Neural crest cell (in vitro differentiated cells): ENCODE measurements at regions not wholly inside any gene's neighbourhood (a gene's known extent, or its start where the extent isn't known, plus 50 kb on each side); places are given as distances from the start of the nearest gene placed in this dataset.

Experiments used
- DNase-seq: peaks from one replicate; pipeline ENCODE4 v3.0.0; 2021; ENCODE audit warnings: low read depth, mixed read lengths, low spot score
- H3K27ac Mint-ChIP-seq: one replicate; pipeline ENCODE4 v1.8.0; 2021; ENCODE audit warnings: mild to moderate bottlenecking, mixed read lengths; ENCODE audit not compliant: unreplicated experiment
- H3K27me3 Mint-ChIP-seq: 2 replicates; pipeline ENCODE4 v1.8.0; 2021; ENCODE audit warnings: low read depth, mild to moderate bottlenecking, mixed read lengths
- H3K36me3 Mint-ChIP-seq: 2 replicates; pipeline ENCODE4 v1.8.0; 2021; ENCODE audit warnings: low read depth, mild to moderate bottlenecking, mixed read lengths
- H3K4me1 Mint-ChIP-seq: 2 replicates; pipeline ENCODE4 v1.8.0; 2021; ENCODE audit warnings: mixed read lengths
- H3K4me3 Mint-ChIP-seq: one replicate; pipeline ENCODE4 v1.8.0; 2021; ENCODE audit warnings: mild to moderate bottlenecking, mixed read lengths
- H3K9me3 Mint-ChIP-seq: 2 replicates; pipeline ENCODE4 v1.8.0; 2021; ENCODE audit warnings: mixed read lengths
- TF ChIP-seq, protein P1 (sequence below): fragments of 200-600 bp; sonication (generic); conservative IDR thresholded peaks from 2 replicates; pipeline ENCODE4 v1.5.0; 2021; ENCODE audit warnings: antibody characterized with exemption, mild to moderate bottlenecking

DNA sequence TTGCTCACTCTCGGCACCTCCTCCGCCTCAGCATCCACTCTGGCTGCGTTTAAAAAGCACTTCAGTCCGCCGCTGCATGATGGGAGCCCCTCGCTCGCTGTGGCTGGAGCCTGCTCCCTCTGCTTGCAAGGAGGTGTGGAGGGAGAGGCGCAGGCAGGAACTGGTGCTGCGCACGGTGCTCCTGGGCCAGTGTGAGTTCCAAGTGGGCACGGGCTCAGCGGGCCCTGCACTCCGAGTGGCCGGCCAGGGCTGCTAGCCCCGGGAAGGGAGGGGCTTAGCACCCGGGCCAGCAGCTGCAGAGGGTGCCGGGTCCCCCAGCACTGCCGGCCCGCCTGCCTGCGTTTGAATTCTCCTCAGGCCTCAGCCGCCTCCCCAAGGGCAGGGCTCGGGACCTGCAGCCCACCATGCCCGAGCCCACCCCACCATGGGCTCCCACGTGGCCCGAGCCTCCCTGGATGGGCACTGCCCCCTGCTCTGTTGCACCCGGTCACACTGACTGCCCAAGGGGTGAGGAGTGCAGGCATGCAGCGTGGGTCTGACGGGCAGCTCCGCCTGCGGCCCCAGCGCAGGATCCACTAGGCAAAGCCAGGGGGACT is 1599.5 kb downstream of the NCAM2 start:
- Mint-ChIP-seq H3K4me1 (no peaks in the 10 kb centered on the region), H3K27ac (no peak overlapping the region), H3K9me3 (peaks cover 12% of the 10 kb centered on the region), H3K4me3 (no peak overlapping the region), H3K27me3 (no peaks in the 10 kb centered on the region), H3K36me3 (no peaks in the 10 kb centered on the region)
- TF ChIP-seq, protein P1, sequence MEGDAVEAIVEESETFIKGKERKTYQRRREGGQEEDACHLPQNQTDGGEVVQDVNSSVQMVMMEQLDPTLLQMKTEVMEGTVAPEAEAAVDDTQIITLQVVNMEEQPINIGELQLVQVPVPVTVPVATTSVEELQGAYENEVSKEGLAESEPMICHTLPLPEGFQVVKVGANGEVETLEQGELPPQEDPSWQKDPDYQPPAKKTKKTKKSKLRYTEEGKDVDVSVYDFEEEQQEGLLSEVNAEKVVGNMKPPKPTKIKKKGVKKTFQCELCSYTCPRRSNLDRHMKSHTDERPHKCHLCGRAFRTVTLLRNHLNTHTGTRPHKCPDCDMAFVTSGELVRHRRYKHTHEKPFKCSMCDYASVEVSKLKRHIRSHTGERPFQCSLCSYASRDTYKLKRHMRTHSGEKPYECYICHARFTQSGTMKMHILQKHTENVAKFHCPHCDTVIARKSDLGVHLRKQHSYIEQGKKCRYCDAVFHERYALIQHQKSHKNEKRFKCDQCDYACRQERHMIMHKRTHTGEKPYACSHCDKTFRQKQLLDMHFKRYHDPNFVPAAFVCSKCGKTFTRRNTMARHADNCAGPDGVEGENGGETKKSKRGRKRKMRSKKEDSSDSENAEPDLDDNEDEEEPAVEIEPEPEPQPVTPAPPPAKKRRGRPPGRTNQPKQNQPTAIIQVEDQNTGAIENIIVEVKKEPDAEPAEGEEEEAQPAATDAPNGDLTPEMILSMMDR = no peak
- DNase-seq = no peak

DNA sequence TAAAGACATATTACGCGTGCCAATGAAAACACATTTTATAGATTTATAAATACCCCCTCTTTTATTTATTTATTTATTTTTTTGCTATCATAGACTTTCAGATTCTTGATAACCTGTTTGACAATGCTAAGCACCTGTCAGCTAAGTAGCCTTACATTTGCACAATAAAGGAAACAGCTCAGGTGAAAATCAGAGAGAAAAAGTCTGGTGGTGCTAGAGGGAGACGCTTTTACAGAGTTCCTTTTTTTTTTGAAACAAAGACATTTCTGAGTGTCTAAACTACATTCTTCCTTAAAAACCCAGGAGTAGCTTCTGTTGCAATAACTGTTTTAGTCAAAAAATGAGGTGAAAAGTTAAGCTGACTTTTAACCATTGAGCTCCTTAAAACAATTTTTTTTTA is 1611.6 kb downstream of the NCAM2 start:
- H3K27ac Mint-ChIP-seq = no peak overlapping the region
- H3K4me3 Mint-ChIP-seq = no peak overlapping the region
- no peaks in the 10 kb centered on the region for H3K9me3 Mint-ChIP-seq

DNA sequence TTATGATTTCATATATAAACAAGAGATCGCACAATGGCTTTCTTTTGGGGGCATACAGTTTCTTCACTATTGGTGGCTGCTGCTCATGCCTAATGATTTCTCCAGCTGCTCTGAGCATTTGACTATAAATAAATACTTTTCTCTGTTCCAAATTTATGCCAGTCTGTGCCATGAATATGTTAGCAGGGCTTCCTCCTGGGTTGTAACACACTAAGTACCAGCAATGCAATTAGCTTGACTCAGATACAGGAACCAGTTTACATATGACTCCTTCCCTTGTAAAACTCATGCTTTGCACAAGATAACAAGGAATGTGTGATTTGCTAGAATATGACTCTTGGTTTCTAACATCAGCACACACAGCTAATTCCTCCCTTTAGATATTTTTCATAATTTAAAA is 1629.7 kb downstream of the NCAM2 start:
- TF ChIP-seq, protein P1 = no peak
- no peaks in the 10 kb centered on the region for H3K4me1 Mint-ChIP-seq
- DNase-seq = no peak
- H3K9me3 Mint-ChIP-seq = no peaks in the 10 kb centered on the region
- peaks cover 3% of the 10 kb centered on the region for H3K27me3 Mint-ChIP-seq
- no peak overlapping the region for H3K27ac Mint-ChIP-seq
- no peaks in the 10 kb centered on the region for H3K36me3 Mint-ChIP-seq
- no peak overlapping the region for H3K4me3 Mint-ChIP-seq

More for the DNA sequence above, 1611.6 kb downstream of the NCAM2 start:
- H3K27me3 Mint-ChIP-seq = peaks cover 3% of the 10 kb centered on the region
- no peaks in the 10 kb centered on the region for H3K36me3 Mint-ChIP-seq
- TF ChIP-seq, protein P1 = no peak
- DNase-seq = no peak
- no peaks in the 10 kb centered on the region for H3K4me1 Mint-ChIP-seq

DNA sequence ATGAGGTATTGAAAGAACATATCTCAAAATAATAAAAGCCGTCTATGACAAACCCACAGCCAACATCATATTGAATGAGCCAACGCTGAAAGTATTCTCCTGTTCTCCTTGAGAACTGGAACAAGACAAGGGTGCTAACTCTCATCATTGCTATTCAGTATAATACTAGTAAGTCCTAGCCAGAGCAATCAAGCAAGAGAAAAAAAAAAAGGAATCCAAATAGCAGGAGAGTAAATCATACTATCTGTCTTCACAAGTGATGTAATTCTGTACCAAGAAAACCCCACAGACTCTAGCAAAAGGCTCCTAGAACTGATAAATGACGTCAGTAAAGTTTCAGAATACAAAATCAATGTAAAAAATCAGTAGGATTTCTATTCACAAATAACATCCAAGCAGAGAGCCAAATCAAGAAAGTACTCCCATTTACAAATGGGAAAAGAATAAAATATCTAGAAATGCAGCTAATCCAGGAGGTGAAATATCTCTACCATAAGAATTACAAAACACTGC is 1632.8 kb downstream of the NCAM2 start:
- Mint-ChIP-seq H3K4me3 (no peak overlapping the region), H3K27ac (no peak overlapping the region), H3K36me3 (no peaks in the 10 kb centered on the region), H3K4me1 (no peaks in the 10 kb centered on the region), H3K9me3 (no peaks in the 10 kb centered on the region), H3K27me3 (peaks cover 3% of the 10 kb centered on the region)
- TF ChIP-seq, protein P1 = no peak
- no peak for DNase-seq

DNA sequence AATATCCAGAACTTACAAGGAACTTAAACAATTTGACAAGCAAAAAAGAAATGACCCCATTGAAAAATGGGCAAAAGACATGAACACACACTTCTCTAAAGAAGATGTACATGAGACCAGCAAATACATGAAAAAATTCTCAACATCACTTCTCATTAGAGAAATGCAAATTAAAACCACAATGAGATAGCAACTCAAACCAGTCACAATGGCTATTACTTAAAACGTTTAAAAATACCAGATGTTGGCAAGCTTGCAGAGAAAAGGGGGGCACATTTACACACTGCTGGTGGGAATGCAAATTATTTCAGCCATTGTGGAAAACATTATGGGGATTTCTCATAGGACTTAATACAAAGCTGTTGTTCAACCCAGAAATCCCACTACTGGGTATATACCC is 1634.0 kb downstream of the NCAM2 start:
- TF ChIP-seq, protein P1 = no peak
- H3K27ac Mint-ChIP-seq = no peak overlapping the region
- H3K9me3 Mint-ChIP-seq = no peaks in the 10 kb centered on the region
- peaks cover 3% of the 10 kb centered on the region for H3K27me3 Mint-ChIP-seq
- H3K4me1 Mint-ChIP-seq = no peaks in the 10 kb centered on the region
- no peak for DNase-seq
- no peak overlapping the region for H3K4me3 Mint-ChIP-seq
- H3K36me3 Mint-ChIP-seq = no peaks in the 10 kb centered on the region
